GM21576 (cell line): ENCODE measurements at regions not wholly inside any gene's neighbourhood (a gene's known extent, or its start where the extent isn't known, plus 50 kb on each side); places are given as distances from the start of the nearest gene placed in this dataset.

ENCODE experiments used
- ATAC-seq: cut with Tn5 transposase; IDR thresholded peaks from one replicate; pipeline ENCODE4 v1.9.1; 2021; ENCODE audit warnings: mild to moderate bottlenecking, moderate library complexity; ENCODE audit not compliant: unreplicated experiment

DNA sequence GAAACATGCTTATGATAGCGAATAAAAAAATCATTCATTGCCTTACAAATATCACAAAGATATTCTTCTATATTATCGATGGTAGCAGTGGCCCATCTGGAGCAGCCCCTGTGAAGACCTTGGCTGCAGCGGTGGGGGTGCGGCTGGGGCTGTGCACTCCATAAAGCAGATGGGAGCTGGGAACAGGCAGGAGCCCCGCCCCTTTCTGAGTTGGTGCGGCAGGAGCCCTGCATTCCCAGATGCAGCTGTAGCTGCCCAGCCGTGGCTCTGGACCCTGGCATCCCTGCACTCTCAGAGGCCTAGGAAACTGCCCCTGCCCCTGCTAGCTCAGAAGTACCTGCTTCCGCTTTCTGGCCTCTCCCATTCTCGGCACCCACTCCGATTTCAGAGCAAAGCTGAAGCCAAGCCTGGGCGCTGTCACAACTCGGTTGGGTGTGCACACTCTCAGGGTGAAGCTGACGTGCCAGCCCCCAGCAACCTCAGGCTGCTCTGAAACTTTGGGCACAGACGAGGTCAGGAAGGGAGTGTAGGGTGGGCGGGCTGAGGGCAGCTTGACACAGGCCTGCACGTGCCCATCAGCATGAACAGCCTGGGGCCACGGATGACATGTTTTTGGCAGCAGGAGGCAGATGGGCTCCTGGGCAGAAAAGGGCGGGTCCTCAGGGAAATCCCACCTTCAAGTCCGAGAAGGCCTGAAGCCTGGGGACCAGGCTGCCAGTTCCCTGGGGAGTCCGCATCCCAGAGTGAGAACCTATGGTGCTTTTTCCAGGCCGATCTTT, 1440.8 kb upstream of the ACO1 start:
- ATAC-seq, result no peak

DNA sequence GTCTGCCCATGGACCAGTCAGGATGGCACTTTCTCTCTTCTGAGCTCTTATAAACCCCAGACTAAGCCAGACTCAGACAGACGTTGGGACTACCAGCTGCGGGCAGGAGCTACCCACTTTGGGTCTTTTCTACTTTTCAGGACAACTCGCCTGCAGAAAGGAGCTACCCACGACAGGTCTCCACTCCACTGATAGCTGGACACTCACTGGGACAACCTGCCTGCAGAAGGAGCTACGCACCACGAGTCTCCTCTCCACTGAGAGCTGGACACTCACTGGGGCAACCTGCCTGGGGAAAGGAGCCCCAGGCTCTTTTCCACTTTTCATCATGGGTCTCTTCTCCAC, 1440.2 kb upstream of the ACO1 start:
- no peak for ATAC-seq

DNA sequence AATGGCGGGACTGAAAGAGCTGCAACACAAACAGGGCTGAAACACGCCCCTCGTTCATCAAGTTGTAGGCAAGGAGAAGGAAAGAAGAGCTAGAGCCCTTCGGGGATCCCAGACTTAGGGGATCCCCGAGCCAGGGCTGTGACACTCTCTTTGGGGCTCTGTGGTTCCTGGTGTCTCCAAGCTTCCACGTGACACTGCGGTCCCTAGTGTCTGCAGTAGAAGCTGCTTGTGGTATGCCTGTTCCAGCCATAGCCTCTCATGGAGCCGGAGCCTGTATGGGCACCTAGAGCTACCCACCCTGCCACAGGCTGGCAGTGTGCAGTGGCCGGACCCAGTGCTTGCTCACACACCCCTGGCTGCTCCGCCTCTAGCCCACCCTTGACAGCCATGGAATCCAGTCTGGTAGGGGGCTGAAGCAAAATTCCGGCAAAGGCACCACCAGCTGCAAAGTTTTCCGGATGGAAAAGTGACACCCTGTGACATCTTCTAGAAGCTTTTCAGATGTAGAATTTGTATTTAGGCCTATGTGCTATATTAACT, 1439.6 kb upstream of the ACO1 start:
- no peak for ATAC-seq

DNA sequence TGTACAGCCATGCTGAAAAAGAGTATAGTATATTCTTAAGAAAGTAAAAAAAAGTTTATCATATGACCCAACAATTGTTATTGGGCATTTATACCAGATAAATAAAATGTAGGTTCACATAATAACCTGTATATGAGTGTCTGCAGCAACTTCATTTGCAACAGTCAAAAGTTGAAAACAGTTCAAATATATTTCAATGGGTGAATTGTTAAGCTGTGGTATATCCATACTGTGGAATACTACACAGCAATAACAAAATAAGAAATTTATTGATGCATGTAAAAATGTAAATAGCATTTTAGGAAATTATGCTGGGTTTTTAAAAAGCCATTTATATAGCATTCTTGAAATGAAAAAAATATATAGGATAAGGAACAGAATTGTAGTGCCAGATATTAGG, 1420.1 kb upstream of the ACO1 start:
- ATAC-seq, result no peak

DNA sequence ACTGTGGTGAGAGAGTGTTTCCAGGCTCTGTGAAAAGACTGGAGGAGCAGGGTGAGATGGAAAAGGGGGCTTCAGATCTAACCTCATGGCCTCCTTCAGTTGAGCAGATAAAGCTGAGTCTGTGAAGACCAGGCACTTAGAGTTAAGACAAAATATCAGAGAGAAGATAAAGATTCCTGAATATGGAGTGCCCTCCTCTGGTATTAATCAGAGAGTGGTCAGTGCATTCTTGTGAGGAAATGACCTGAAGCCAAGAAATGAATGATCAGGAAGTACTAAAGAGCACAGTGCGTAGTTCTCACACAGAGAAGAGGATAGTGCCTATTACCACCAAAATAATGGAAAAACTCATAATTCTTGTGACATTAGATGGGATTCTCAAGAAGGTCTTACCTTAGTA, 1417.0 kb upstream of the ACO1 start:
- ATAC-seq, result no peak

DNA sequence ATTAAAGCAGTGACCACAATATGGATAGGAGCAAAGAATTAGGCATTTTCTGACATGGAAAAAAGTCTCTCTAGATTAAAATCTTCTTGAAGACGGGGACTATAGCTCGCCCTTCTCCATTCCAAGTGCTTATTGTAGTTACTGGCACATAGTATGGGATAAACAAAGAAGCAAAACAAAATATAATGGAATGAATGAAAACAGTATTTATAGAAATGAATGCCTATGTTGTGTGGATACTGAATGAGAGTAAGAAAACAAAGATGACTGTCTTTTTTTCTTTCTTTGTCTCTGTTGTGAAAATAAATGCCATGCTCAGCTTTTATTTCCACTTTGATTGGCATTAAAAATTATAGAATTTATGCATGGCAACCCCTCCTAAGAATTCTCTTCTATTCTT, 1414.3 kb upstream of the ACO1 start:
- ATAC-seq, result no peak

DNA sequence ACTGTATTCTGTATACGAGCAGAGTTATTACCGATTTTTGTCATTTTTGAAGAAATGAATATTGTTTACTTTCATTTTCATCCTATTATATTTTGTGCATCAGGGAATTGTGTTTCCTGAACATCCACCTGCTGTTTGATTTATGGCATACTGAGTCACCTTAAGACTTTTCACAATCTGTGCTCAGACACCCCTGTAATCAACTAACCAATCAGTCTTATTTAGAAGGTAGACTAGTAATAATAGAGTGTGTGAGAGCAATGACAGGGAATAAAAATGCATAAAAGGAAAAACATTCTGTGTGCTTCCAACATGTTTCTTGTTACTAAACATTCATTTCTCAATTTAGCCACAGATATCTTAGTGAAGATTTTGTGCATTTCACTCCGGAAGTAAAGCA, 1413.6 kb upstream of the ACO1 start:
- ATAC-seq, result no peak

- ATAC-seq, result no peak
These were observed 1411.8 kb upstream of the ACO1 start for GRCh38 chr9:30972654-30973053.

GRCh38 chr9:30977965-30978364, 1406.5 kb upstream of the ACO1 start:
- ATAC-seq, result no peak

DNA sequence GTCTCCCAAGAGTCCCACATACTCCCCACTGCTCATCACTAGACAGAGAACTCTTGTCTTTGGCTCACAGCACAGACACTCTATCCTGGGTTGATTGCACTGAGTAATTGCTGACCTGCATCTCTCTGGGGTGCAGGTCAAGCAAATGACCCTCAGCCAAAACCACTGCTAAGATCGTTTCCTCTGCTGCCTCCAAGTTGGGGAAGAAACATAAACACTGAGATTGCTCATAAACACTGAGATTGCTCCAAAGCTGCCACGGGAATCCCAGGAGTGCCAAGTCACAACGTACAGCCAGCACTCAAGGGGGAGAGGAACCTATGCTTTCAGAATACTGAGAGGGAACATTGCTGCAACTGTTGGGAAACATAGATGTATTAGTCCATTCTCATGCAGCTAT, 1402.1 kb upstream of the ACO1 start:
- no peak for ATAC-seq

GRCh38 chr9:30995956-30996738, 1388.3 kb upstream of the ACO1 start:
- no peak for ATAC-seq

GRCh38 chr9:30996761-30997160, 1387.7 kb upstream of the ACO1 start:
- no peak for ATAC-seq

DNA sequence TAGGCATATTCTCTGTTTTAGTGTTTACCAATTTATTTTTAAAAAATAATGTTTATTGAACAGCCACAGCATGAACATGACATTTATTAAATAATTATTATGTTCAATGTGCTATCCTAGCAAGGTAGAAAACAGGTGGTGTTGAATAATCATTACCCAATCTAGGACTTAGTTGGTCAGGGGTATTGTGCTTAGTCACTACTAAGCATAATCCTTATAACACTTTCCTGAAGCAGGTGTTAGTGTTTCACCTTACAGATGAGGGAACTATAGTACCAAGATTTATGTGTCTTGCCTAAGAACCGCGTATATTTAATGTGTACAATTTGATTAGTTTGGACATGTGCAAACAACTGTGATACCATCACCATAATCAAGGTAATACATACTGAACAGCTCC, 1387.2 kb upstream of the ACO1 start:
- ATAC-seq, result no peak

DNA sequence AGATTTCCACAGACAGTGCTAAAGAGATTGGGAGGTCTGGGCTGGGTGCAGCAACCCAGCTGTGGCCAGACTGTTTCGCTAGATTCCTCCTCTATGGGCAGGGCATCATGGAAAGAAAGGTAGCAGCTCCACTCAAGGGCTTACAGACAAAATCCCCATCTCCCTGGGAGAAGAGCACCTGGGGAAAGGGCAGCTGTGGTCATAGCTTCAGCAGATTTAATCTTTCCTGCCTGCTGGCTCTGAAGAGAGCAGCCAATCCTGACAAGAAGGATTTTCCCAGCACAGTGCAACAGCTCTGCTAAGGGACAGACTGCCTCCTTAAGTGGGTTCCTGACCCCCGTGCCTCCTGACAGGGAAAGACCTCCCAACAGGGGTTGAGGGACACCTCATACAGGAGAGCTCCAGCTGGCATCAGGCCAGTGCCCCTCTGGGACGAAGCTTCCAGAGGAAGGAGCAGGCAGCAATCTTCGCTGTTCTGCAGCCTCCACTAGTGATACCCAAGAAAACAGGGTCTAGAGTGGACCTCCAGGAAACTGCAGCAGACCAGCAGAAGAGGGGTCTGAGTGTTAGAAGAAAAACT, 1379.3 kb upstream of the ACO1 start:
- ATAC-seq, result no peak

- ATAC-seq, result no peak
These were observed 1371.1 kb upstream of the ACO1 start for GRCh38 chr9:31013371-31013770.

DNA sequence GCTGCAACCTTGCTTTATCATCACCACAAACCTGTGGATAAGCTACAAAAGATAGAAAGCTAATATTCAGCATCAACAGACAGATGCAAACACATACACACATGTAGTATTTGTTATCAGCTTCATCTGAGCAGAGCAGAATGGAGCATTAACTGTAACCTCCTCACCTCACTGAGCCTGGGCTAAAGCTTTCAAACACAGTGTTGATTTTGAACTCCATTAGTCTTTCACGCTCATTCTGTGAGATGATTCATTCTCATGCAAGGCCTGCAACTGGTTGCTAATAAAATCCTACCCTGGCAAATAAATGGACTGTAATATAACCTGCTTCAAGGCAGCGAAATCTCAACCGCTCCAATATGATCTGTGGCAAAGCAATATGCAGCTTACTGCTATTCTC, 1360.6 kb upstream of the ACO1 start:
- no peak for ATAC-seq

GRCh38 chr9:31027678-31028077, 1356.8 kb upstream of the ACO1 start:
- ATAC-seq, result no peak

DNA sequence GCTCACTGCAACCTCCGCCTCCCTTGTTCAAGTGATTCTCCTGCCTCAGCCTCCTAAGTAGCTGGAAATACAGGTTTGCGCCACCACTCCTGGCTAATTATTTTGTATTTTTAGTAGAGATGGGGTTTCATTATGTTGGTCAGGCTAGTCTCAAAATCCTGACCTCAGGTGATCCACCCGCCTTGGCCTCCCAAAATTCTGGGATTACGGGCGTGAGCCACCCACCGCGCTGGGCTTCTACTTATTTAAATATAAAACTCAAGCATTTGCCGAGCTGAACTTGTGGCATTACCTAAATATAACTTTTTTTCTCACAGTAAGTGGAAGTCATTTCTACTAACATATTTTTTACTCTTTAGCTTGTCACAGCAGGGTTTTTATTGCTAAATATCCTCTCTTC, 1356.3 kb upstream of the ACO1 start:
- no peak for ATAC-seq

GRCh38 chr9:31030741-31031202, 1353.7 kb upstream of the ACO1 start:
- no peak for ATAC-seq

DNA sequence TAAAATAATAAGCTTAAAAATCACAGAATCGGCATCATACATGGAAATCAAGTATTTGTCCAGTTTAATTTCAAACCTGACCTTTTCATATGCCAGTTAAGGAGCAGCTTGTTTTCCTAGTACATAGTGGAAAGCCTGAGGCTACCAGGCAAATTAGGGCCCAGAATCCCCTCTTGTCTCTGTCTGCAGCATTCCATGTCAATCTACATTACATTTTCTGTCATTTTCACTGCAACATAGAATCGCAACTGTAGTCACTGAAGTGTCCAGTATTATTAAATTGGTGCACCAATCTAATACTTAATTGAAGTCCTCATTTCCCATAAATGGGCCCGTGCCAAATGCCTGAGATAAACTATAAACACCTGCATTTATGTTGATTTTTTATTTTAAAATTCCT, 1352.2 kb upstream of the ACO1 start:
- no peak for ATAC-seq

- no peak for ATAC-seq
These were observed 1350.1 kb upstream of the ACO1 start for GRCh38 chr9:31034311-31034710.

- ATAC-seq, result no peak
These were observed 1343.9 kb upstream of the ACO1 start for GRCh38 chr9:31040564-31040963.
